ENCODE measurements at regions not wholly inside any gene's neighbourhood (a gene's known extent, or its start where the extent isn't known, plus 50 kb on each side); places are given as distances from the start of the nearest gene placed in this dataset.

- no peak for DNase-seq
Observed at GRCh38 chr10:83908506-83908905, 230.8 kb upstream of the GHITM start.

- DNase-seq, result no peak
Observed at GRCh38 chr10:83909001-83909400, 230.3 kb upstream of the GHITM start.

GRCh38 chr10:83915801-83916200, 223.5 kb upstream of the GHITM start:
- no peak for DNase-seq

- DNase-seq, result no peak
Observed at GRCh38 chr10:83917537-83918506, 221.5 kb upstream of the GHITM start.

GRCh38 chr10:83919187-83919586, 220.1 kb upstream of the GHITM start:
- no peak for DNase-seq

- DNase-seq, result no peak
Observed at GRCh38 chr10:83921984-83922860, 217.1 kb upstream of the GHITM start.

GRCh38 chr10:83925133-83925532, 214.2 kb upstream of the GHITM start:
- DNase-seq, result no peak

GRCh38 chr10:83926606-83927005, 212.7 kb upstream of the GHITM start:
- DNase-seq, result no peak

- no peak for DNase-seq
Observed at GRCh38 chr10:83927166-83927565, 212.1 kb upstream of the GHITM start.

- DNase-seq, result no peak
Observed at GRCh38 chr10:83929399-83929798, 209.9 kb upstream of the GHITM start.

- DNase-seq, result no peak
Observed at GRCh38 chr10:83931669-83932068, 207.6 kb upstream of the GHITM start.

- no peak for DNase-seq
Observed at GRCh38 chr10:83932245-83932644, 207.1 kb upstream of the GHITM start.

GRCh38 chr10:83934062-83934461, 205.2 kb upstream of the GHITM start:
- no peak for DNase-seq

GRCh38 chr10:83934641-83935338, 204.5 kb upstream of the GHITM start:
- DNase-seq, result no peak

GRCh38 chr10:83935339-83935736, 204.0 kb upstream of the GHITM start:
- no peak for DNase-seq

- DNase-seq, result no peak
Observed at GRCh38 chr10:83935911-83936310, 203.4 kb upstream of the GHITM start.

- no peak for DNase-seq
Observed at GRCh38 chr10:83937161-83937560, 202.1 kb upstream of the GHITM start.

- DNase-seq, result no peak
Observed at GRCh38 chr10:83937826-83938225, 201.5 kb upstream of the GHITM start.

- DNase-seq, result no peak
Observed at GRCh38 chr10:83941189-83941588, 198.1 kb upstream of the GHITM start.

GRCh38 chr10:83942410-83942809, 196.9 kb upstream of the GHITM start:
- DNase-seq, result no peak

- DNase-seq, result no peak
Observed at GRCh38 chr10:83943049-83943448, 196.3 kb upstream of the GHITM start.

- DNase-seq, result no peak
Observed at GRCh38 chr10:83943920-83944319, 195.4 kb upstream of the GHITM start.

Data from activated naive CD4-positive, alpha-beta T cell (primary cell).